ENCODE measurements at regions not wholly inside any gene's neighbourhood (a gene's known extent, or its start where the extent isn't known, plus 50 kb on each side); places are given as distances from the start of the nearest gene placed in this dataset.

GRCh38 chr3:46107682-46108081, 80.4 kb upstream of the XCR1 start:
- FAIRE-seq = no peak
- H3K27ac Mint-ChIP-seq (ENCODE audit: unreplicated experiment) = no peak overlapping the region

DNA sequence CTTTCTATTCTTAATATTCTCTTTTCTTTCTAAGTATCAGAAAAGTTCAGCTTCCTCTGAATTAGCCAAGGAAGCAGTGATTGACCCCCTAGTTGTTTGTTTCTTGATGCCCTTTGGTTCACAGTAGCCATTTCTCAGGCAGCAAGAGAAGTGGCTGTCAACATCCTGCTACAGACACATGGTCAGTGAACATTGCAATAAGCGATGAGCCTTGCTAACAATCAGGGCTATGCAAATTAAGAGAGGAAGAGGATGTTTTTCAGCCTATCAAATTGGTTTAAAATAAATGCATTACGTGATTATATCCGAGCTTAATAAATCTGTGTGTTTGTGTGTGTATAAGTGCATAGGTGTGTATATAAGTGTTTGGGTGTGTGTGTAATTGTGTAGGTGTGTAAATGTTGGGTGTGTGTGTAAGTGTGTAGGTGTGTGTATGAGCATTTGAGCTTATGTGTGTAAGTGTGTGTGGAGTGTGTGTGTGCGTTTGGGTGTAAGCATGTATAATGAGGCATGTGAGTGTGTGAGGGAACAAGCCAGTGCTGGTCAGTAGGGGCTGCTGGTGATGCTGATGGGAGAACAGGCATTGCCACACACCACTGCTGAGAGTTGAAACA, 78.1 kb upstream of the XCR1 start:
- no peaks in the 10 kb centered on the region for H4K20me1 ChIP-seq (ENCODE audit: insufficient read depth, low read length)
- no peak for FAIRE-seq
- H3K9me3 ChIP-seq (ENCODE audit: insufficient read depth, low read depth, low read length) = no peaks in the 10 kb centered on the region
- Mint-ChIP-seq H3K27ac (ENCODE audit: unreplicated experiment) (no peak overlapping the region), H3K36me3 (ENCODE audit: low read depth, unreplicated experiment) (no peaks in the 10 kb centered on the region), H3K4me3 (ENCODE audit: unreplicated experiment) (no peak overlapping the region), H3K27me3 (ENCODE audit: low read depth, unreplicated experiment) (peaks cover 3% of the 10 kb centered on the region), H3K4me1 (ENCODE audit: low read depth, unreplicated experiment) (peaks cover 20% of the 10 kb centered on the region), H3K9me3 (ENCODE audit: unreplicated experiment) (peaks cover 10% of the 10 kb centered on the region)
- no peak overlapping the region for H3K9ac ChIP-seq (ENCODE audit: low read length)
- peaks cover 10% of the 10 kb centered on the region for H3K4me1 ChIP-seq (ENCODE audit: insufficient read depth, low read length)
- H2AFZ ChIP-seq (ENCODE audit: low read depth, low read length) = no peak overlapping the region
- H3K4me2 ChIP-seq (ENCODE audit: low read length) = no peak overlapping the region
- H3K27me3 ChIP-seq (ENCODE audit: insufficient read depth, low read length) = peaks cover 2% of the 10 kb centered on the region
- DNase-seq (ENCODE audit: low read depth) = no peak
- no peaks in the 10 kb centered on the region for H3K36me3 ChIP-seq (ENCODE audit: insufficient read depth, low read length)
- no peak overlapping the region for H3K27ac ChIP-seq (ENCODE audit: low read depth, low read length)
- no peak overlapping the region for H3K4me3 ChIP-seq (ENCODE audit: insufficient read depth, low read depth, low read length)
- TF ChIP-seq, protein P1, sequence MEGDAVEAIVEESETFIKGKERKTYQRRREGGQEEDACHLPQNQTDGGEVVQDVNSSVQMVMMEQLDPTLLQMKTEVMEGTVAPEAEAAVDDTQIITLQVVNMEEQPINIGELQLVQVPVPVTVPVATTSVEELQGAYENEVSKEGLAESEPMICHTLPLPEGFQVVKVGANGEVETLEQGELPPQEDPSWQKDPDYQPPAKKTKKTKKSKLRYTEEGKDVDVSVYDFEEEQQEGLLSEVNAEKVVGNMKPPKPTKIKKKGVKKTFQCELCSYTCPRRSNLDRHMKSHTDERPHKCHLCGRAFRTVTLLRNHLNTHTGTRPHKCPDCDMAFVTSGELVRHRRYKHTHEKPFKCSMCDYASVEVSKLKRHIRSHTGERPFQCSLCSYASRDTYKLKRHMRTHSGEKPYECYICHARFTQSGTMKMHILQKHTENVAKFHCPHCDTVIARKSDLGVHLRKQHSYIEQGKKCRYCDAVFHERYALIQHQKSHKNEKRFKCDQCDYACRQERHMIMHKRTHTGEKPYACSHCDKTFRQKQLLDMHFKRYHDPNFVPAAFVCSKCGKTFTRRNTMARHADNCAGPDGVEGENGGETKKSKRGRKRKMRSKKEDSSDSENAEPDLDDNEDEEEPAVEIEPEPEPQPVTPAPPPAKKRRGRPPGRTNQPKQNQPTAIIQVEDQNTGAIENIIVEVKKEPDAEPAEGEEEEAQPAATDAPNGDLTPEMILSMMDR (IDR thresholded peaks at IDR 0.05; ENCODE audit: insufficient read depth, low read depth, low read length) = no peak
- no peak for TF ChIP-seq EZH2 (IDR thresholded peaks at IDR 0.05; ENCODE audit: insufficient read depth, low read length)
- H3K79me2 ChIP-seq (ENCODE audit: insufficient read depth, low read length) = no peaks in the 10 kb centered on the region

More at GRCh38 chr3:46107682-46108081, 80.4 kb upstream of the XCR1 start:
- Histone ChIP-seq H3K4me2 (ENCODE audit: low read length) (no peak overlapping the region), H3K4me1 (ENCODE audit: insufficient read depth, low read length) (peaks cover 14% of the 10 kb centered on the region), H3K9me3 (ENCODE audit: insufficient read depth, low read depth, low read length) (no peaks in the 10 kb centered on the region), H3K27me3 (ENCODE audit: insufficient read depth, low read length) (peaks cover 2% of the 10 kb centered on the region), H3K27ac (ENCODE audit: low read depth, low read length) (no peak overlapping the region), H3K36me3 (ENCODE audit: insufficient read depth, low read length) (no peaks in the 10 kb centered on the region), H4K20me1 (ENCODE audit: insufficient read depth, low read length) (no peaks in the 10 kb centered on the region), H2AFZ (ENCODE audit: low read depth, low read length) (no peak overlapping the region), H3K4me3 (ENCODE audit: insufficient read depth, low read depth, low read length) (no peak overlapping the region), H3K9ac (ENCODE audit: low read length) (no peak overlapping the region), H3K79me2 (ENCODE audit: insufficient read depth, low read length) (no peaks in the 10 kb centered on the region)
- TF ChIP-seq, protein P1 (IDR thresholded peaks at IDR 0.05; ENCODE audit: insufficient read depth, low read depth, low read length) = no peak
- no peak for TF ChIP-seq EZH2 (IDR thresholded peaks at IDR 0.05; ENCODE audit: insufficient read depth, low read length)
- Mint-ChIP-seq H3K4me3 (ENCODE audit: unreplicated experiment) (no peak overlapping the region), H3K36me3 (ENCODE audit: low read depth, unreplicated experiment) (no peaks in the 10 kb centered on the region), H3K9me3 (ENCODE audit: unreplicated experiment) (peaks cover 6% of the 10 kb centered on the region), H3K4me1 (ENCODE audit: low read depth, unreplicated experiment) (peaks cover 32% of the 10 kb centered on the region), H3K27me3 (ENCODE audit: low read depth, unreplicated experiment) (peaks cover 3% of the 10 kb centered on the region)
- no peak for DNase-seq (ENCODE audit: low read depth)

- H3K4me3 Mint-ChIP-seq (ENCODE audit: unreplicated experiment) = no peak overlapping the region
- Histone ChIP-seq H4K20me1 (ENCODE audit: insufficient read depth, low read length) (no peaks in the 10 kb centered on the region), H2AFZ (ENCODE audit: low read depth, low read length) (no peak overlapping the region)
Observed at GRCh38 chr3:46104706-46105105, 77.4 kb upstream of the XCR1 start.

More at GRCh38 chr3:46104706-46105105, 77.4 kb upstream of the XCR1 start:
- H3K9me3 Mint-ChIP-seq (ENCODE audit: unreplicated experiment) = peaks cover 10% of the 10 kb centered on the region
- TF ChIP-seq EZH2 (IDR thresholded peaks at IDR 0.05; ENCODE audit: insufficient read depth, low read length) = no peak
- TF ChIP-seq, protein P1 (IDR thresholded peaks at IDR 0.05; ENCODE audit: insufficient read depth, low read depth, low read length) = no peak
- Histone ChIP-seq H3K4me3 (ENCODE audit: insufficient read depth, low read depth, low read length) (no peak overlapping the region), H3K4me2 (ENCODE audit: low read length) (no peak overlapping the region), H3K27ac (ENCODE audit: low read depth, low read length) (no peak overlapping the region), H3K27me3 (ENCODE audit: insufficient read depth, low read length) (peaks cover 2% of the 10 kb centered on the region), H3K9me3 (ENCODE audit: insufficient read depth, low read depth, low read length) (no peaks in the 10 kb centered on the region), H3K9ac (ENCODE audit: low read length) (no peak overlapping the region), H3K36me3 (ENCODE audit: insufficient read depth, low read length) (no peaks in the 10 kb centered on the region), H3K4me1 (ENCODE audit: insufficient read depth, low read length) (peaks cover 9% of the 10 kb centered on the region), H3K79me2 (ENCODE audit: insufficient read depth, low read length) (no peaks in the 10 kb centered on the region)
- peaks cover 3% of the 10 kb centered on the region for H3K27me3 Mint-ChIP-seq (ENCODE audit: low read depth, unreplicated experiment)
- DNase-seq (ENCODE audit: low read depth) (no peak), FAIRE-seq (no peak)
- H3K4me1 Mint-ChIP-seq (ENCODE audit: low read depth, unreplicated experiment) = peaks cover 17% of the 10 kb centered on the region
- no peak overlapping the region for H3K27ac Mint-ChIP-seq (ENCODE audit: unreplicated experiment)
- no peaks in the 10 kb centered on the region for H3K36me3 Mint-ChIP-seq (ENCODE audit: low read depth, unreplicated experiment)

All from astrocyte (in vitro differentiated cells and primary cell).